ENCODE measurements at regions not wholly inside any gene's neighbourhood (a gene's known extent, or its start where the extent isn't known, plus 50 kb on each side); places are given as distances from the start of the nearest gene placed in this dataset.

GRCh38 chr10:130464426-130464825 is 328.2 kb downstream of the GLRX3 start:
- TF ChIP-seq CTCF (IDR thresholded peaks at IDR 0.05) (no peak), EP300 (IDR thresholded peaks at IDR 0.05) (no peak), POLR2A (IDR thresholded peaks at IDR 0.05) (no peak)
